ENCODE measurements at regions not wholly inside any gene's neighbourhood (a gene's known extent, or its start where the extent isn't known, plus 50 kb on each side); places are given as distances from the start of the nearest gene placed in this dataset.
"Not testable (repeated sequence)": the region's sequence is repeated elsewhere in the genome, so short reads cannot be mapped to it uniquely, and the experiment has no call there.

DNA sequence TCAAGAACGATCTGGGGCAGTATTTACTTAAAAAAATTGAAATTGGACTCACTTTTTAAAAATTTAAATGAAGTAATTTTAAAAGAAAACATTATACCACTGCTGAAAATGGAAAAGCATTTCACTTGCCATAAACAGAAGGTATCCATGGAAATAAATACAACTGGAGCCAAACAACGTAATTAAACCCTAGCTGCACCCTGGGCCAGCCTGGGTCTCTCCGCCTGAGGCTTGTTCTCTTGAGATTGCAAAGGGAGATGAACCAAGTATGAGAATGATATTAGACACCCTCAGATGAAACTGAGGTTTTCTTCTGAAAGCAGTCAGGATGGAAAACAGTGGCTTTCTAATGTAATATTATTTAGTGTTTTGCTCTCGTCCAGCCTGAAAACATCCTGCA is 264.4 kb downstream of the KCNE4 start:
- Mint-ChIP-seq H3K27ac (ENCODE audit: unreplicated experiment) (no peak overlapping the region), H3K4me3 (ENCODE audit: unreplicated experiment) (no peak overlapping the region), H3K4me1 (ENCODE audit: low read depth, unreplicated experiment) (peaks cover 9% of the 10 kb centered on the region), H3K9me3 (ENCODE audit: unreplicated experiment) (no peaks in the 10 kb centered on the region), H3K36me3 (ENCODE audit: unreplicated experiment) (no peaks in the 10 kb centered on the region), H3K27me3 (ENCODE audit: unreplicated experiment) (no peaks in the 10 kb centered on the region)
- TF ChIP-seq, protein P1, sequence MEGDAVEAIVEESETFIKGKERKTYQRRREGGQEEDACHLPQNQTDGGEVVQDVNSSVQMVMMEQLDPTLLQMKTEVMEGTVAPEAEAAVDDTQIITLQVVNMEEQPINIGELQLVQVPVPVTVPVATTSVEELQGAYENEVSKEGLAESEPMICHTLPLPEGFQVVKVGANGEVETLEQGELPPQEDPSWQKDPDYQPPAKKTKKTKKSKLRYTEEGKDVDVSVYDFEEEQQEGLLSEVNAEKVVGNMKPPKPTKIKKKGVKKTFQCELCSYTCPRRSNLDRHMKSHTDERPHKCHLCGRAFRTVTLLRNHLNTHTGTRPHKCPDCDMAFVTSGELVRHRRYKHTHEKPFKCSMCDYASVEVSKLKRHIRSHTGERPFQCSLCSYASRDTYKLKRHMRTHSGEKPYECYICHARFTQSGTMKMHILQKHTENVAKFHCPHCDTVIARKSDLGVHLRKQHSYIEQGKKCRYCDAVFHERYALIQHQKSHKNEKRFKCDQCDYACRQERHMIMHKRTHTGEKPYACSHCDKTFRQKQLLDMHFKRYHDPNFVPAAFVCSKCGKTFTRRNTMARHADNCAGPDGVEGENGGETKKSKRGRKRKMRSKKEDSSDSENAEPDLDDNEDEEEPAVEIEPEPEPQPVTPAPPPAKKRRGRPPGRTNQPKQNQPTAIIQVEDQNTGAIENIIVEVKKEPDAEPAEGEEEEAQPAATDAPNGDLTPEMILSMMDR (IDR thresholded peaks at IDR 0.05; ENCODE audit: partially characterized antibody, unreplicated experiment) = no peak
- DNase-seq = no peak

- Mint-ChIP-seq H3K27me3 (ENCODE audit: unreplicated experiment) (no peaks in the 10 kb centered on the region), H3K9me3 (ENCODE audit: unreplicated experiment) (no peaks in the 10 kb centered on the region), H3K4me3 (ENCODE audit: unreplicated experiment) (no peak overlapping the region), H3K27ac (ENCODE audit: unreplicated experiment) (no peak overlapping the region), H3K4me1 (ENCODE audit: low read depth, unreplicated experiment) (no peaks in the 10 kb centered on the region), H3K36me3 (ENCODE audit: unreplicated experiment) (no peaks in the 10 kb centered on the region)
- TF ChIP-seq, protein P1 (IDR thresholded peaks at IDR 0.05; ENCODE audit: partially characterized antibody, unreplicated experiment) = no peak
- DNase-seq = no peak
Observed at GRCh38 chr2:223319601-223320000, 267.6 kb downstream of the KCNE4 start.

- no peaks in the 10 kb centered on the region for H3K4me1 Mint-ChIP-seq (ENCODE audit: low read depth, unreplicated experiment)
- TF ChIP-seq, protein P1 (IDR thresholded peaks at IDR 0.05; ENCODE audit: partially characterized antibody, unreplicated experiment) = no peak
- no peaks in the 10 kb centered on the region for H3K9me3 Mint-ChIP-seq (ENCODE audit: unreplicated experiment)
- no peaks in the 10 kb centered on the region for H3K27me3 Mint-ChIP-seq (ENCODE audit: unreplicated experiment)
- no peak overlapping the region for H3K4me3 Mint-ChIP-seq (ENCODE audit: unreplicated experiment)
- no peak overlapping the region for H3K27ac Mint-ChIP-seq (ENCODE audit: unreplicated experiment)
- DNase-seq = no peak
- H3K36me3 Mint-ChIP-seq (ENCODE audit: unreplicated experiment) = no peaks in the 10 kb centered on the region
Observed at GRCh38 chr2:223324402-223324801, 272.4 kb downstream of the KCNE4 start.

- TF ChIP-seq, protein P1 (IDR thresholded peaks at IDR 0.05; ENCODE audit: partially characterized antibody, unreplicated experiment) = no peak
- Mint-ChIP-seq H3K4me3 (ENCODE audit: unreplicated experiment) (no peak overlapping the region), H3K36me3 (ENCODE audit: unreplicated experiment) (peaks cover 5% of the 10 kb centered on the region), H3K4me1 (ENCODE audit: low read depth, unreplicated experiment) (no peaks in the 10 kb centered on the region), H3K9me3 (ENCODE audit: unreplicated experiment) (no peaks in the 10 kb centered on the region), H3K27me3 (ENCODE audit: unreplicated experiment) (peaks cover 2% of the 10 kb centered on the region), H3K27ac (ENCODE audit: unreplicated experiment) (no peak overlapping the region)
- DNase-seq = no peak
Observed at GRCh38 chr2:223328578-223328977, 273.6 kb downstream of the SCG2 start.

DNA sequence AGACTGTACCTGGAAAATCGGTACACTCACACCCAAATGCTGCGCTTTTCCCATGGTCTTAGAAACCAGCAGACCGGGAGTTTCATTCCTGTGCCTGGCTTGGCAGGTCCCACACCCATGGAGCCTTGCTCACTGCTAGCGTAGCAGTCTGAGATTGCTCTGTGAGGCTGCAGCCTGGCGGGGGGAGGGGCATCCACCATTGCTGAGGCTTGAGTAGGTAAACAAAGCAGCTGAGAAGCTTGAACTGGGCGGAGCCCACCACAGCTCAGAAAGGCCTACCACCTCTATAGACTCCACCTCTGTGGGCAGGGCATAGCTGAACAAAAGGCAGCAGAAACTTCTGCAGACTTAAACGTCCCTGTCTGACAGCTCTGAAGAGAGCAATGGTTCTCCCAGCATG is 271.4 kb downstream of the SCG2 start:
- not testable (repeated sequence) for H3K27ac Mint-ChIP-seq (ENCODE audit: unreplicated experiment); DNase-seq

GRCh38 chr2:223338016-223338415 is 264.1 kb downstream of the SCG2 start:
- no peak overlapping the region for H3K4me3 Mint-ChIP-seq (ENCODE audit: unreplicated experiment)
- no peak overlapping the region for H3K27ac Mint-ChIP-seq (ENCODE audit: unreplicated experiment)
- H3K9me3 Mint-ChIP-seq (ENCODE audit: unreplicated experiment) = peaks cover 2% of the 10 kb centered on the region
- TF ChIP-seq, protein P1 (IDR thresholded peaks at IDR 0.05; ENCODE audit: partially characterized antibody, unreplicated experiment) = no peak
- H3K27me3 Mint-ChIP-seq (ENCODE audit: unreplicated experiment) = no peaks in the 10 kb centered on the region
- H3K4me1 Mint-ChIP-seq (ENCODE audit: low read depth, unreplicated experiment) = no peaks in the 10 kb centered on the region
- no peak for DNase-seq
- H3K36me3 Mint-ChIP-seq (ENCODE audit: unreplicated experiment) = no peaks in the 10 kb centered on the region

More for the DNA sequence above, 271.4 kb downstream of the SCG2 start:
- not testable (repeated sequence) for H3K27me3 Mint-ChIP-seq (ENCODE audit: unreplicated experiment); H3K36me3 Mint-ChIP-seq (ENCODE audit: unreplicated experiment); H3K9me3 Mint-ChIP-seq (ENCODE audit: unreplicated experiment); H3K4me1 Mint-ChIP-seq (ENCODE audit: low read depth, unreplicated experiment); H3K4me3 Mint-ChIP-seq (ENCODE audit: unreplicated experiment)
